ENCODE measurements at regions not wholly inside any gene's neighbourhood (a gene's known extent, or its start where the extent isn't known, plus 50 kb on each side); places are given as distances from the start of the nearest gene placed in this dataset.
"Not testable (repeated sequence)": the region's sequence is repeated elsewhere in the genome, so short reads cannot be mapped to it uniquely, and the experiment has no call there.

GRCh38 chr13:74248477-74248876 is 114.3 kb upstream of the KLF12 start:
- DNase-seq (ENCODE audit: low read depth in 3 of 3): no peak

DNA sequence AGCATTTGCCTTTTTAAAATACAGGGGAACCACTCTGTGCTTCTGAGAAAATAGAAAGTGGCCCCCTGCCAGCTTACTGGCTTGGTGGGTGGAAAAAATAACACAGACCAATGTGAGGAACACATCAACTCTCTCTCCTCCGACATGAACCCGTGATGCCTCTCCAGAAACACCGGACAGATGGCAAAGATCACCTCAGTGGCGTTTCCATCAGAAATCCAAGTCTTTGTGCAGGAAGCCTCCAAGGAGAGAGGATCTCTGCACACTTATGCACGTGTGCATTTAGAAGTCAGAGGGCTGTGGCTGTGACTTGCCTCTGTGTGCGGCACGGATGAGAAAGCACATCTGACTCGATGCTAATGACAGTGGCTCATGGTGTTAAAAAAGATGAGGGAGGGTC is 112.3 kb upstream of the KLF12 start:
- DNase-seq (ENCODE audit: low read depth in 3 of 3): no peak

- DNase-seq (ENCODE audit: low read depth in 3 of 3): no peak
Measured at GRCh38 chr13:74243637-74244526, 109.7 kb upstream of the KLF12 start.

DNA sequence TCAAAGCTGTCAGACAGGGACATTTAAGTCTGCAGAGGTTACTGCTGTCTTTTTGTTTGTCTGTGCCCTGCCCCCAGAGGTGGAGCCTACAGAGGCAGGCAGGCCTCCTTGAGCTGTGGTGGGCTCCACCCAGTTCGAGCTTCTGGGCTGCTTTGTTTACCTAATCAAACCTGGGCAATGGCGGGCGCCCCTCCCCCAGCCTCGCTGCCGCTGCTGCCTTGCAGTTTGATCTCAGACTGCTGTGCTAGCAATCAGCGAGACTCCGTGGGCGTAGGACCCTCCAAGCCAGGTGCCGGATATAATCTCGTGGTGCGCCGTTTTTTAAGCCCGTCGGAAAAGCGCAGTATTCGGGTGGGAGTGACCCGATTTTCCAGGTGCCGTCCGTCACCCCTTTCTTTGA is 107.1 kb upstream of the KLF12 start:
- DNase-seq (ENCODE audit: low read depth in 3 of 3): not testable (repeated sequence)

- DNase-seq (ENCODE audit: low read depth in 3 of 3): no peak
Measured at GRCh38 chr13:74230984-74231501, 96.8 kb upstream of the KLF12 start.

GRCh38 chr13:74229242-74229641 is 95.0 kb upstream of the KLF12 start:
- DNase-seq (ENCODE audit: low read depth in 3 of 3): no peak

DNA sequence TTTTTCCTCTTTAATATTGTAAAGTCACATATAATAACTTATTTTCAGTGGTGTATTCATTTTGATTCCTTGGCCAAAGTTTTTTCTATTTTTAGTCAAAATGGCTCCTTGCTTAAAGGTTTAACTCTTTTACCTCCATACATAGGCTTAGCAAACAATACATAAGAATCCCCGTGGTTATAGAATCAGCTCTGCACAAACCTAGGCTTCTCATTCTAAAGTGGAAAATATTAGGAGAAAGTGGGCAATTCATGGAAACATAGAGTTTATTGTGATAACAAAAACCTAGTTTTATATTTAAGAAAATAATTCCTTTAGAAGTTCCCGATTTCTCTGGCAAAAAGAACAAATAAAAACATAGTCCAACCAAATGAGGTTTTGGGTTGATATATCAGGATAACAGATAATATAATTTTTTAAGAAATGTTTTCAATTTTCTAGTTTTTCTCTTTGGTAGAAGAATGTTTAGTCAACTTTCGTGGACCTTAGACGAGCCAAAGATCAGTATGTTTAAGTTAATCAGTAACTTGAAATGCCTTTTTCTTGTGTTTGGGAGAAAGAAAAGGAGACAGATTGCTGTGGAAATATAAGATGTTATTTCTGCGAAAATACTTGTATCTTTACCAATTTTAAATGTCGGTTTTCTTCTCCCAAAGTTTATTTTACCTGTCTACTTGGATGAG is 93.4 kb upstream of the KLF12 start:
- DNase-seq (ENCODE audit: low read depth in 3 of 3): no peak

- DNase-seq (ENCODE audit: low read depth in 3 of 3): no peak
Measured at GRCh38 chr13:74226791-74227475, 92.7 kb upstream of the KLF12 start.

GRCh38 chr13:74221752-74222151 is 87.5 kb upstream of the KLF12 start:
- no peak for DNase-seq (ENCODE audit: low read depth in 3 of 3)

- DNase-seq (ENCODE audit: low read depth in 3 of 3): no peak
Measured at GRCh38 chr13:74219566-74219965, 85.4 kb upstream of the KLF12 start.

GRCh38 chr13:74218291-74218690 is 84.1 kb upstream of the KLF12 start:
- no peak for DNase-seq (ENCODE audit: low read depth in 3 of 3)

- no peak for DNase-seq (ENCODE audit: low read depth in 3 of 3)
Measured at GRCh38 chr13:74217811-74218210, 83.6 kb upstream of the KLF12 start.

GRCh38 chr13:74215420-74215819 is 81.2 kb upstream of the KLF12 start:
- DNase-seq (ENCODE audit: low read depth in 3 of 3): no peak

DNA sequence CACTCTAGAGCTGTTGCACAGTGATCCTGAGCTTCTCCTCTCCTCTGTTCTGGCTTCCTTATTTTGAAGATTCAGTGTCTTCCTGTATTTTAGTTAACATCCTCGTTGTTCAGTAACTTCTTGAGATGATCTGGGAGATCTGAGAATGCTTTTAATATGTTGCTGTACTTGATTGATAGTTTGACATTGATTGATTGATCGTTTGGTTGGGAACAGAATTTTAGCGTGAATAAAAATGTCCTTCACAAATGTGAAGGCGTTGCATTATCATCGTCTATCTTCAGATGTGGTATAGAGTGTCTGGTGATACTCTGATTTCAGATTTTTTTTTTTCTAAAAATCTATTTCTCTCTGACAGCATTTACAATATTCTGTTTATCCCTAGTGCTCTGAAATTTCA is 80.1 kb upstream of the KLF12 start:
- DNase-seq (ENCODE audit: low read depth in 3 of 3): no peak

DNA sequence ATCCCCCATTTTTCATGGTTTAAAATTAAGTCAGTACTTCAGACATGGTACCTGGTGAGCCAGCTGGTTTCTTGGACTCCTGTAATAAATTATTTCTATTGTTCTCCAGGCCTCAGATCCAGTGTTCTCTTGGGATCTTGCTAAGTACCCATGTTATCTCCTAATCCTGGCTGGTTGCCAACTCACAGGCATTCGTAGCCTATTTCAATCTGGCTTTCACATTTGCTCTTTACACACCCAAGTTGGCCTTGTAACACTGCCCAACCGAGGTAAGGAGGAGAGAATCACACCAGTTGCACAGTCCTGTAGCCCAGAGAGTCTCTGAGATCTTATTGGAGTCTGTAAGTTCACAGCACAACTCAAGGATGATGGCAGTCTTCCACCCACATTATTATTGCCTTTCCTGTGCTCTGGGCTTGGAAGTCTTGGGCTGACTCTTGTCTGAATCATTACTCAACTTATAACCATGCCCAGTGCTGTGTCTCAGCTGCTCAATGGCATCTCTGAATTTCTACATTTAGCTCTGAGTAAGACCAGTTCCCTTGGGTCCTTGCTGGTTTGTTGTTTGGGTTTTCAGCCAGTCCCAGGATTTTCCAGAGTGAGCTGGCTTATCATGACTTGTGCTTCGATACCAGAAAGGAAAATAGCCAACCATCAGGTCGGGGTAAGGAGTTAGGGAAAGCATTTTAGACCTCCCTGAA is 76.6 kb upstream of the KLF12 start:
- DNase-seq (ENCODE audit: low read depth in 3 of 3): no peak

DNA sequence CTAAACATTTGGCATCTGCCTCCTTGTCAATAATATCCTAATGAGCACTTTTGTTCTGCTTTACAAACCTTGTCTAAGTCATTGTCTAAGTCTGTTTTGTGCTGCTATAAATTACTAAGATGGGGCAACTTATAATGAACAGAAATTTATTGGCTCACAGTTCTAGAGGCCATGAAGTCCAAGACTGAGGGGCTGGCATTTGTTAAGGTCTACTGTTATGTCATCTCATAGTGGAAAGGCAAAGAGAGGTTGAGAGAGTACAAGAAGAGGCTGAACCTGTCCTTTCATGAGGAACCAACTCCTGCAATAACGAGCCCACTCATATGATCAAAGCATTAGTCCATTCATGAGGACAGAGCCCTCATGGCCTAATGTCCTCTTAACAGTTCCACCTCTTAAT is 72.7 kb upstream of the KLF12 start:
- DNase-seq (ENCODE audit: low read depth in 3 of 3): no peak

GRCh38 chr13:74206061-74206561 is 71.9 kb upstream of the KLF12 start:
- no peak for DNase-seq (ENCODE audit: low read depth in 3 of 3)

- DNase-seq (ENCODE audit: low read depth in 3 of 3): no peak
Measured at GRCh38 chr13:74205313-74205690, 71.1 kb upstream of the KLF12 start.

DNA sequence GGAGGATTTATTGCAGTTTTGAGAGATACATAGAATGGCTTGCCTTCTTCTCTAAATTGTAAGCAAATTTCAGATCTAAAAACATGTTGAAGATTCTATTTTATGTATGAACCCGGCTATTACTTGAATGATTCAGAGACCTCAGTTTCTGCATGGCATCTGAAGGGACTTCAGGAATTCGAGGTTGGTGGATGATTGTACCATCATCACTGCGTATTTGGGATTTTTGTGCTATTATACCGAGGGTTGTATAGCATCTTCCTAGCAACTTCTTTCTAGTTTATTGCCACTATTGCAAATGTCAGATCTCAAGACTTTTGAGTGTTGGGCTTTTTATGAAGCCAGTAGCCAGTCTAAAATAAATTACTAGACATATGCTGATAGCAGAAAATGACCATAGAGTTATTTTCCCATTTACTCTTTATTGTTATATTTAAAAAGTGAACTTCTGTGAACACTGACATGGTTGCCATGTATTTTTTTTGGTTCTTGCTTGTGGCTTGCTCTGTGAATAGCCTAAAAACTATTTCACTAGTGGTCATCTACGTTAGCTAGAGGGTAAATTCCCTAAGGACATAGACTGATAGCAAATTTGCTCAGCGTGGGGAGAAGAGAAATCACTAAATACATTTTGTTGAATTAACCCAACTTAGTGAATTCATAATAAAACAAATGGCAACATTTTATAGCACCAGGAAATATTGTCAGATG is 70.6 kb upstream of the KLF12 start:
- no peak for DNase-seq (ENCODE audit: low read depth in 3 of 3)

DNA sequence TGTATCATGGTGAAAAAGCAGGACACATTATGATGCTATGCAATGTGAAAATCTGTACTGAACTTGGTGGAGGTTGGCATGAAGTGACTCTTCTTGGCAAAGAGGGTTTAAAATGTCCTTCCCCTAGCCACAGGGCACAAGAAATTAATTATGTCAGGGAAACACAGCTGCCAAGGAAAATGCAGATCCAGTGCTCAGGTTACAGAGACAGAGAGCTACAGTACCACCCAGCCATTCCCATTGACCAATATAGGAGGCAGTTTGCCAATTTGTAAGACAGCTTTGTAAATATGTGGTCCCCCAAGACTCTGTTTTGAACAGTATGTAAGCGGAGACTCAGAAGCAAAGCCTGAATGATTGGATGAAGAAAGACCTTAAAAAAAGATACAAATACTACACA is 69.4 kb upstream of the KLF12 start:
- no peak for DNase-seq (ENCODE audit: low read depth in 3 of 3)

Measured in stimulated activated CD4-positive, alpha-beta T cell treated with anti-CD3 and anti-CD28 coated beads, TNF-alpha, amount 100 ng/mL, for 48 hours (primary cell).